K562 (cell line): ENCODE measurements at regions not wholly inside any gene's neighbourhood (a gene's known extent, or its start where the extent isn't known, plus 50 kb on each side); places are given as distances from the start of the nearest gene placed in this dataset.

ENCODE experiments used
- FOXA1 ChIP-seq: fragments of 450-650 bp; IDR thresholded peaks from 2 replicates; pipeline ENCODE4 v1.6.1; 2016; ENCODE audit warnings: mild to moderate bottlenecking, borderline replicate concordance
- TGIF2 ChIP-seq: sonication (generic); formaldehyde crosslinking; IDR thresholded peaks from 2 replicates; pipeline ENCODE4 v1.8.1; 2022; ENCODE audit warnings: mild to moderate bottlenecking, missing genetic modification reagents, moderate library complexity
- TF ChIP-seq, protein P1 (sequence below): fragments of 200-800 bp; sonication (Bioruptor generic); IDR thresholded peaks from 2 replicates; pipeline ENCODE4 v1.6.1; 2016; ENCODE audit warnings: missing genetic modification characterization, missing compliant biosample characterization
- TF ChIP-seq, protein P2 (sequence below): fragments of 450-650 bp; formaldehyde crosslinking; IDR thresholded peaks from 2 replicates; pipeline ENCODE4 v1.4.0; 2020; ENCODE audit warnings: mild to moderate bottlenecking, moderate library complexity

- TF ChIP-seq, protein P1, sequence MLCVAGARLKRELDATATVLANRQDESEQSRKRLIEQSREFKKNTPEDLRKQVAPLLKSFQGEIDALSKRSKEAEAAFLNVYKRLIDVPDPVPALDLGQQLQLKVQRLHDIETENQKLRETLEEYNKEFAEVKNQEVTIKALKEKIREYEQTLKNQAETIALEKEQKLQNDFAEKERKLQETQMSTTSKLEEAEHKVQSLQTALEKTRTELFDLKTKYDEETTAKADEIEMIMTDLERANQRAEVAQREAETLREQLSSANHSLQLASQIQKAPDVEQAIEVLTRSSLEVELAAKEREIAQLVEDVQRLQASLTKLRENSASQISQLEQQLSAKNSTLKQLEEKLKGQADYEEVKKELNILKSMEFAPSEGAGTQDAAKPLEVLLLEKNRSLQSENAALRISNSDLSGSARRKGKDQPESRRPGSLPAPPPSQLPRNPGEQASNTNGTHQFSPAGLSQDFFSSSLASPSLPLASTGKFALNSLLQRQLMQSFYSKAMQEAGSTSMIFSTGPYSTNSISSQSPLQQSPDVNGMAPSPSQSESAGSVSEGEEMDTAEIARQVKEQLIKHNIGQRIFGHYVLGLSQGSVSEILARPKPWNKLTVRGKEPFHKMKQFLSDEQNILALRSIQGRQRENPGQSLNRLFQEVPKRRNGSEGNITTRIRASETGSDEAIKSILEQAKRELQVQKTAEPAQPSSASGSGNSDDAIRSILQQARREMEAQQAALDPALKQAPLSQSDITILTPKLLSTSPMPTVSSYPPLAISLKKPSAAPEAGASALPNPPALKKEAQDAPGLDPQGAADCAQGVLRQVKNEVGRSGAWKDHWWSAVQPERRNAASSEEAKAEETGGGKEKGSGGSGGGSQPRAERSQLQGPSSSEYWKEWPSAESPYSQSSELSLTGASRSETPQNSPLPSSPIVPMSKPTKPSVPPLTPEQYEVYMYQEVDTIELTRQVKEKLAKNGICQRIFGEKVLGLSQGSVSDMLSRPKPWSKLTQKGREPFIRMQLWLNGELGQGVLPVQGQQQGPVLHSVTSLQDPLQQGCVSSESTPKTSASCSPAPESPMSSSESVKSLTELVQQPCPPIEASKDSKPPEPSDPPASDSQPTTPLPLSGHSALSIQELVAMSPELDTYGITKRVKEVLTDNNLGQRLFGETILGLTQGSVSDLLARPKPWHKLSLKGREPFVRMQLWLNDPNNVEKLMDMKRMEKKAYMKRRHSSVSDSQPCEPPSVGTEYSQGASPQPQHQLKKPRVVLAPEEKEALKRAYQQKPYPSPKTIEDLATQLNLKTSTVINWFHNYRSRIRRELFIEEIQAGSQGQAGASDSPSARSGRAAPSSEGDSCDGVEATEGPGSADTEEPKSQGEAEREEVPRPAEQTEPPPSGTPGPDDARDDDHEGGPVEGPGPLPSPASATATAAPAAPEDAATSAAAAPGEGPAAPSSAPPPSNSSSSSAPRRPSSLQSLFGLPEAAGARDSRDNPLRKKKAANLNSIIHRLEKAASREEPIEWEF (CRISPR knock-in tag): no peak
- TF ChIP-seq FOXA1: no peak
- TF ChIP-seq TGIF2 (CRISPR knock-in tag): no peak
- TF ChIP-seq, protein P2, sequence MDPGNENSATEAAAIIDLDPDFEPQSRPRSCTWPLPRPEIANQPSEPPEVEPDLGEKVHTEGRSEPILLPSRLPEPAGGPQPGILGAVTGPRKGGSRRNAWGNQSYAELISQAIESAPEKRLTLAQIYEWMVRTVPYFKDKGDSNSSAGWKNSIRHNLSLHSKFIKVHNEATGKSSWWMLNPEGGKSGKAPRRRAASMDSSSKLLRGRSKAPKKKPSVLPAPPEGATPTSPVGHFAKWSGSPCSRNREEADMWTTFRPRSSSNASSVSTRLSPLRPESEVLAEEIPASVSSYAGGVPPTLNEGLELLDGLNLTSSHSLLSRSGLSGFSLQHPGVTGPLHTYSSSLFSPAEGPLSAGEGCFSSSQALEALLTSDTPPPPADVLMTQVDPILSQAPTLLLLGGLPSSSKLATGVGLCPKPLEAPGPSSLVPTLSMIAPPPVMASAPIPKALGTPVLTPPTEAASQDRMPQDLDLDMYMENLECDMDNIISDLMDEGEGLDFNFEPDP: no peak
These were observed 193.9 kb upstream of the PHF14 start (continued) for GRCh38 chr7:10779465-10780399.
